Activated CD4-positive, alpha-beta T cell treated with anti-CD3 and anti-CD28 coated beads, Interleukin-2, amount 10 ng/mL, durations not matched to agents 7 days and 5 days (primary cell): ENCODE measurements at regions not wholly inside any gene's neighbourhood (a gene's known extent, or its start where the extent isn't known, plus 50 kb on each side); places are given as distances from the start of the nearest gene placed in this dataset.
"Not testable (repeated sequence)": the region's sequence is repeated elsewhere in the genome, so short reads cannot be mapped to it uniquely, and the experiment has no call there.

ENCODE experiments used
- CTCF ChIA-PET: fragments of 350-600 bp; sonication (Branson Sonifier 250); formaldehyde crosslinking; loops from one replicate; lab custom pipeline; 2021; ENCODE audit warnings: antibody characterized with exemption; lab: Charles Lee
- POLR2A ChIA-PET: fragments of 350-600 bp; sonication (Branson Sonifier 250); formaldehyde crosslinking; loops from one replicate; lab custom pipeline; 2021; ENCODE audit warnings: antibody characterized with exemption; lab: Charles Lee
- DNase-seq: peaks from one replicate; pipeline ENCODE4 v3.0.0-alpha.2; 2020
- H3K27ac Mint-ChIP-seq: one replicate; pipeline ENCODE4 v1.8.0; 2021; ENCODE audit warnings: mild to moderate bottlenecking, moderate library complexity, mixed read lengths
- H3K27me3 Mint-ChIP-seq: one replicate; pipeline ENCODE4 v1.8.0; 2021; ENCODE audit warnings: mixed read lengths
- H3K36me3 Mint-ChIP-seq: one replicate; pipeline ENCODE4 v1.8.0; 2021; ENCODE audit warnings: low read depth, mixed read lengths
- H3K4me1 Mint-ChIP-seq: one replicate; pipeline ENCODE4 v1.8.0; 2021; ENCODE audit warnings: mixed read lengths
- H3K4me3 Mint-ChIP-seq: one replicate; pipeline ENCODE4 v1.8.0; 2021; ENCODE audit warnings: mild to moderate bottlenecking, moderate library complexity, mixed read lengths
- H3K9me3 Mint-ChIP-seq: one replicate; pipeline ENCODE4 v1.8.0; 2021; ENCODE audit warnings: mixed read lengths

DNA sequence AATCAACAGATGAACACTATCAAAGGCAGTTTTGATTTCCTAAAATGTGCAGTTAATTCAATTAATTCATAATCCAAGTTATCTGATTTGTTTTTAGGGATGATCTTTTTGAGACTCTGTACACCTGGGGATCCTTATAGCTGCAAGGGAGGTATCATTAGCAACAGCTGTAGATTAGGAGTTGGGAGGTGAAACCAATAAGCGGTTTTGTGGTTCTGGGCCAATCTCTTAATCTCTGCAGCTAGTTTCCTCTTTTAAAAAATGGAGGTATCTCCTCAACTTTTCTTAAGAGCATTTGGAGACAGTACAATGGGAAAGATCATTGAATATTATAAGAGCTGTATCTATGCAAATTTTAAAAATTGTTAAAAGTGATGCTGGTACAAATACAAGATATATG lies 126.0 kb downstream of the MC4R start:
- Mint-ChIP-seq H3K27ac (no peak overlapping the region), H3K27me3 (no peaks in the 10 kb centered on the region), H3K9me3 (no peaks in the 10 kb centered on the region), H3K4me3 (no peak overlapping the region), H3K4me1 (no peaks in the 10 kb centered on the region), H3K36me3 (no peaks in the 10 kb centered on the region)
- ChIA-PET CTCF (no interaction called here), POLR2A (no interaction called here)
- no peak for DNase-seq

- no peak for DNase-seq
- H3K4me3 Mint-ChIP-seq, result no peak overlapping the region
- CTCF ChIA-PET, result no interaction called here
- H3K27ac Mint-ChIP-seq, result no peak overlapping the region
- H3K27me3 Mint-ChIP-seq, result no peaks in the 10 kb centered on the region
- no peaks in the 10 kb centered on the region for H3K36me3 Mint-ChIP-seq
- no peaks in the 10 kb centered on the region for H3K9me3 Mint-ChIP-seq
- POLR2A ChIA-PET, result no interaction called here
- H3K4me1 Mint-ChIP-seq, result no peaks in the 10 kb centered on the region
These were observed 127.5 kb downstream of the MC4R start for GRCh38 chr18:60245096-60245495.

DNA sequence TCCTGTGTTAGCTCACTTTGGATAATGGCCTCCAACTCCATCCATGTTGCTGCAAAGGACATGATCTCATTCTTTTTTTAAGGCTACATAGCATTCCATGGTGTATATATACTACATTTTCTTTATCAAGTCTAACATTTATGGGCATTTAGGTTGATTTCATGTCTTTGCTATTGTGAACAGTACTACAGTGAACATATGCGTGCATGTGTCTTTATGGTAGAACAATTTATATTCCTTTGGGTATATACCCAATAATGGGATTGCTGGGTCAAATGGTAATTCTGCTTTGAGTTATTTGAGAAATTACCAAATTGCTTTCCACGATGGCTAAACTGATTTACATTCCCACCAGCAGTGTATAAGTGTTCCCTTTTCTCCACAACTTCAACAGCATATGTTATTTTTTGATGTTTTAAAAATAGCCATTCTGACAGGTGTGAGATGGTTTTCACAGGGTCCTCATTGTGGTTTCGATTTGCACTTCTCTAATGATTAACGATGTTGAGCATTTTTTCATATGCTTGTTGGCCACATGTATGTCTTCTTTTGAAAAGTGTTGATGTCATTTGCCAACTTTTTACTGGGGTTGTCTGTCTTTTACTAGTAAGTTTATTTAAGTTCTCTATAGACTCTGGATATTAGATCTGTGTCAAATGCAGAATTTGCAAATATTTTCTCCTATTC lies 133.4 kb downstream of the MC4R start:
- H3K27ac Mint-ChIP-seq, H3K9me3 Mint-ChIP-seq, DNase-seq, H3K36me3 Mint-ChIP-seq, CTCF ChIA-PET, H3K4me3 Mint-ChIP-seq, H3K27me3 Mint-ChIP-seq, POLR2A ChIA-PET, H3K4me1 Mint-ChIP-seq: not testable (repeated sequence)

- Mint-ChIP-seq H3K9me3 (no peaks in the 10 kb centered on the region), H3K4me3 (no peak overlapping the region), H3K4me1 (no peaks in the 10 kb centered on the region), H3K27ac (no peak overlapping the region), H3K27me3 (no peaks in the 10 kb centered on the region), H3K36me3 (no peaks in the 10 kb centered on the region)
- POLR2A ChIA-PET, result no interaction called here
- CTCF ChIA-PET, result no interaction called here
- DNase-seq, result no peak
These were observed 137.4 kb downstream of the MC4R start for GRCh38 chr18:60235164-60235563.

DNA sequence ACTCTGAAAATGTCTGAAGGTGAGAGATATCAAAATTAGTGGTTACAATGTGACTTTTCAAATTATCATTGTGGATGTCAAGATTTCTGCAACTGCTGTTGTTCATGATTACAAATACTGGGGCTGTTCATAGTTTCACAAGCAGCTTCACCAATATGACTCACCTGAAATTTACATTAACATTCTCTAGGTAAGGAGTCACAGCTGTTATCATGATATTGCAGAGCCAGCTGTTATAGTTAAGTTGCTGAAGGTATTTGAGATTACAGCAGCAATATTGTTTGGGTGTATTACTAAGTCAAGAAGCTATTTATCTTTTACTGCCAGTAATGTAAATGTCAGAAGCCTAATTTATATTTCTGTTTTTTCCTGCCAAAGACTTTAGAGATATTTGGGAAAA lies 140.0 kb downstream of the MC4R start:
- CTCF ChIA-PET, result no interaction called here
- H3K27ac Mint-ChIP-seq, result no peak overlapping the region

DNA sequence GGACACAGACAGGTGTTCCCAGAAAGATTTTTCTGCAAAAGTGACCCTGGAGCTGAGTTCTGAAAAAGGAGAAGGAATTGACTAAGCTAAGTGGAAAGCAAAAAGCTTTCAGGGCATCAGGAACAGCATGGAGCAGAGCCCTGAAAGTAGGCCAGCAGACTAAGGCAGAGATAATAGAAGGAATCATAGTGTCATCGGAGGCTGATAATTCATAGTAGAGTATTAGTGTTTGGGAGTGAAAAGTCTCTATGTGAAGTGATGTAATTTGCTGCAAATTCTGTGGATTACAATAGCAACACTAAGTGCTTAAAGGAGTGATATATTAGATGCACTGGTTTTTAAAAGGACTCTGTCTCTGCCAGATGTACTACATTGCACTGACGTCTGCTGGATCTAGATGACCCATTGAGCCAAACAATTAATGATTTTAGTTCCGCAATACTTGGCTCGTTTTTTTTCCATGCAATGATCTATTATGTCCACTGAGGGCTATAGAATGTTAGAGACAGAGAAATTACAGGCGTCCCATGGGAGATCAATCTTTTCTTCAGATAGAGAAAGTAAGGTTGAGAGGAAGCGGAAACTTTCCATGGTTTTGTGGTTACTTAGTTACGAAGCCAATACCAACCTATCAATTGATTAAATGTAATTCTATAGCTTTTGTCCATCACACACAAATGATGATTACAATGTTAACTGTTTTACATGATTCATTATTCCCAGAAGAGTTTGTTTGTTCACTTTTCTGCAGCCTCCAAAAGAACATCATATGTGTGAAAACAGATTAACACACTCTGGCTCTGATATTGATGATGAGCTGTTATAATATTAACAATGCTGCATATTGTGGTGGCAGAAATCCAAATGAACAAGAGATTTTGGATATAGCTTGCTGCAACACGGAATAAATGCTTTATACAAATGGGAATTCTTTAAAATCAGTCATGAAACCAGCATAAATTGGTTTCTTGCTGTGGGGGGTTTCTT lies 143.7 kb downstream of the MC4R start:
- DNase-seq, result no peak
- no peaks in the 10 kb centered on the region for H3K27me3 Mint-ChIP-seq
- H3K4me3 Mint-ChIP-seq, result no peak overlapping the region
- no peaks in the 10 kb centered on the region for H3K4me1 Mint-ChIP-seq
- H3K36me3 Mint-ChIP-seq, result no peaks in the 10 kb centered on the region
- CTCF ChIA-PET, result no interaction called here
- POLR2A ChIA-PET, result no interaction called here
- H3K27ac Mint-ChIP-seq, result no peak overlapping the region
- H3K9me3 Mint-ChIP-seq, result peaks cover 6% of the 10 kb centered on the region

More for the DNA sequence above, 140.0 kb downstream of the MC4R start:
- H3K36me3 Mint-ChIP-seq, result no peaks in the 10 kb centered on the region
- POLR2A ChIA-PET, result no interaction called here
- no peaks in the 10 kb centered on the region for H3K27me3 Mint-ChIP-seq
- no peaks in the 10 kb centered on the region for H3K4me1 Mint-ChIP-seq
- no peak overlapping the region for H3K4me3 Mint-ChIP-seq
- DNase-seq, result no peak
- no peaks in the 10 kb centered on the region for H3K9me3 Mint-ChIP-seq

DNA sequence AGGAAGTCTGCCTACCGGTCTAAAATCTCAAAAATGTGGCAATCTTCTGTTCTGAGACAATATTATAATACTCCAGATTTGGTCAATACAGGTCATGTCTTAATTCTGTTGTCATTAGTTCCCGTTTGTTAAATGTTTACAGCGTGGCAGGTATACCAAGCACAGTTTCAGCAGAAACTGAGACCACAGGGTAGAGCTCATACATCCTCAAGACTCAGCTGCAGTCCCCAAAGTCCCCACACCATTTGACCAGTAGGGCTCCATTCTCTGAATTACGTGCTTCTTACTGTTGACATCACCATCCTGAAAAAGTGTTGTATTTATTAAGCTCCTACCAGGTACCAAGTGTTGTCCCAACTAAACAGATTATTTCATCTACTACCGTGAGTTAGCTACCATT lies 157.1 kb downstream of the MC4R start:
- no peak overlapping the region for H3K27ac Mint-ChIP-seq
- no peaks in the 10 kb centered on the region for H3K27me3 Mint-ChIP-seq
- no peak overlapping the region for H3K4me3 Mint-ChIP-seq
- no peaks in the 10 kb centered on the region for H3K4me1 Mint-ChIP-seq
- H3K36me3 Mint-ChIP-seq, result no peaks in the 10 kb centered on the region
- POLR2A ChIA-PET, result no interaction called here
- CTCF ChIA-PET, result no interaction called here
- DNase-seq, result no peak
- H3K9me3 Mint-ChIP-seq, result no peaks in the 10 kb centered on the region

- H3K9me3 Mint-ChIP-seq, result no peaks in the 10 kb centered on the region
- H3K36me3 Mint-ChIP-seq, result no peaks in the 10 kb centered on the region
- no peak overlapping the region for H3K4me3 Mint-ChIP-seq
- H3K27me3 Mint-ChIP-seq, result no peaks in the 10 kb centered on the region
- ChIA-PET CTCF (no interaction called here), POLR2A (no interaction called here)
- no peak for DNase-seq
- H3K4me1 Mint-ChIP-seq, result no peaks in the 10 kb centered on the region
- H3K27ac Mint-ChIP-seq, result no peak overlapping the region
These were observed 163.5 kb downstream of the MC4R start for GRCh38 chr18:60209042-60209441.

DNA sequence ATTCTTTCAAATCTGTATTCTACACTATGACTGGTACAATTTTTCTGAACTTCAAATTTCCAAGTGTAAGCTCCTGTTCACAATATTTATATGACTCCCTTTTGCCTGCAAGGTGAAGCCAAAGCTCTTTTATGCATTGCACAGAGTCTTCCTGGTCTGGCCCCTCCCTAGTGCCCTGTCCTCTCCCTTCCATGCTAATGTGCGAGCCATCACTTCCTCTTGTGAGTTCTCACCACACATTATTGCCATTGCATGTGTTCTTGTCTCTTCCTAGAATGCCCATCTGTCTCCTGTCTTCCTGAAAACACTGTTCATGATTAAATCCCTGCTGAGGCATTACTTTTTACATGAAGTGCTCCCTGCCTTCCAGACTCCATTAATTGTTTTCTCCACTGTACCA lies 169.9 kb downstream of the MC4R start:
- Mint-ChIP-seq H3K4me3 (no peak overlapping the region), H3K36me3 (no peaks in the 10 kb centered on the region), H3K4me1 (no peaks in the 10 kb centered on the region), H3K27ac (no peak overlapping the region), H3K27me3 (peaks cover 7% of the 10 kb centered on the region), H3K9me3 (no peaks in the 10 kb centered on the region)
- CTCF ChIA-PET, result no interaction called here
- POLR2A ChIA-PET, result no interaction called here
- no peak for DNase-seq

DNA sequence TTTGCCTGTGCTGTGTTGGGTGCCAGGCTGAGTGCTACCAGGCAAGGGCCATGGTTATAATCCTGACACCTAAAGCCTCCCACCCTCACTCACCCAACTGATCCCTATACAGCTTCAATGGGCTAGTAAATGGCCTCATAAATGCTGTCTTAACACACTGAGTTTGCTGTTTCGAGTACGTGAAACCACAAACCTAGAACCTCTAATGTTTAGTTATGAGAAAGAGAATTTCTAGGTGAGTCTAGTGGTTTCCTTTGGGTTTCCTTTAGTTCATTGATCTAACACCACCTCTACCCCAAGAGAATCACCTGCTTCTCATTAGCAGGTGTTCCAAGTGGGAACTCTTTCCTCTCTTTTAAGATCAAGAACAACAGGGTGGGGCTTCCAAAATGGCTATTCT lies 172.0 kb downstream of the MC4R start:
- no peaks in the 10 kb centered on the region for H3K36me3 Mint-ChIP-seq
- CTCF ChIA-PET, result no interaction called here
- POLR2A ChIA-PET, result no interaction called here
- peaks cover 7% of the 10 kb centered on the region for H3K27me3 Mint-ChIP-seq
- H3K27ac Mint-ChIP-seq, result no peak overlapping the region
- DNase-seq, result no peak
- H3K4me3 Mint-ChIP-seq, result no peak overlapping the region
- H3K4me1 Mint-ChIP-seq, result no peaks in the 10 kb centered on the region
- H3K9me3 Mint-ChIP-seq, result no peaks in the 10 kb centered on the region

DNA sequence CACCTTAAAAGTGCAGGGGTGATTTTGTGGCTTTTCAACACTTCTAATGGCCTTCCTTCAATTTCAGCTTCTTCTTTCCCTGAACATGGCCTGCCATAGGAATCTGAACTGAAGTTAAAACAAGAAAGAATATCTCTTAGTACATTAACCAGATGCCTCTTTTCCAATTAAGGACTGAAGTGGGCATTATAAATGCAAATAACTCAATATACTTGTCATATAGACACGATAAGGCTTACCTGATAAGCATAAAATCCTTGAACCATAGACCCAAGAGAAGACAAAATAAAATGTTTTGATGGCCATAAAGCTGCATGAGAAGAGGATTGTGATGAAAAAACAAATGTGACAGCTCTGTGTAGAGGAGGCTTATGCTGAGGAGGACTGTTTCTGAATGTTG lies 173.1 kb downstream of the MC4R start:
- CTCF ChIA-PET, result no interaction called here
- POLR2A ChIA-PET, result no interaction called here
- Mint-ChIP-seq H3K9me3 (no peaks in the 10 kb centered on the region), H3K36me3 (no peaks in the 10 kb centered on the region), H3K27me3 (peaks cover 7% of the 10 kb centered on the region), H3K27ac (no peak overlapping the region), H3K4me1 (no peaks in the 10 kb centered on the region), H3K4me3 (no peak overlapping the region)
- DNase-seq, result no peak

GRCh38 chr18:60197671-60198462 lies 174.7 kb downstream of the MC4R start:
- Mint-ChIP-seq H3K4me1 (no peaks in the 10 kb centered on the region), H3K36me3 (no peaks in the 10 kb centered on the region), H3K27ac (no peak overlapping the region), H3K27me3 (peaks cover 7% of the 10 kb centered on the region), H3K4me3 (no peak overlapping the region), H3K9me3 (no peaks in the 10 kb centered on the region)
- ChIA-PET CTCF (no interaction called here), POLR2A (no interaction called here)
- no peak for DNase-seq
